ENCODE measurements at regions not wholly inside any gene's neighbourhood (a gene's known extent, or its start where the extent isn't known, plus 50 kb on each side); places are given as distances from the start of the nearest gene placed in this dataset.
A peak's percentile ranks its signal among the peaks of the same experiment; 100 is the strongest.

DNA sequence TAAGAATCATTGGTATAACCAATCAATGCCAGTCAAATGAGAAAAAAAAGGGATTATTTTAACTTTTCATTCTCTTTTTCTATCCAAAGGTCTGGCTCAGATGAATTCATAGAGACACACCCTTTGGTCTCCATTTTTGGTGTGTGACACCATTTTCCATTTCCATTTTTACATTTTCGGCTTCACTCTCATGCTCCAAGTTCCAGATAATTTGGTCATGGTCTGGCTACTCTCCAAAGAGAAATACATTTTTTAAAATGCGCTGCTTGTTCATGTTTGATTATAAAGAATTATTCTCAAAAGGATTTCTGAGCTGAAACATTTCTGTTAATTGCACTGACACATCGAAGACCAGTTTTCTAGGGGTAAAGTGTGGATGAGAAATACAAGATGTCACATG is 51.6 kb upstream of the FIBIN start:
- Histone ChIP-seq H3K27me3 (no peaks in the 10 kb centered on the region), H3K4me1 (peaks cover 0 to 33% (median 25%) of the 10 kb centered on the region in 4 donors), H3K36me3 (no peaks in the 10 kb centered on the region), H3K9me3 (no peaks in the 10 kb centered on the region), H3K27ac (no peak overlapping the region), H3K4me3 (no peak overlapping the region)
- TF ChIP-seq EP300 (IDR thresholded peaks at IDR 0.05) = no peak
- TF ChIP-seq, protein P1, sequence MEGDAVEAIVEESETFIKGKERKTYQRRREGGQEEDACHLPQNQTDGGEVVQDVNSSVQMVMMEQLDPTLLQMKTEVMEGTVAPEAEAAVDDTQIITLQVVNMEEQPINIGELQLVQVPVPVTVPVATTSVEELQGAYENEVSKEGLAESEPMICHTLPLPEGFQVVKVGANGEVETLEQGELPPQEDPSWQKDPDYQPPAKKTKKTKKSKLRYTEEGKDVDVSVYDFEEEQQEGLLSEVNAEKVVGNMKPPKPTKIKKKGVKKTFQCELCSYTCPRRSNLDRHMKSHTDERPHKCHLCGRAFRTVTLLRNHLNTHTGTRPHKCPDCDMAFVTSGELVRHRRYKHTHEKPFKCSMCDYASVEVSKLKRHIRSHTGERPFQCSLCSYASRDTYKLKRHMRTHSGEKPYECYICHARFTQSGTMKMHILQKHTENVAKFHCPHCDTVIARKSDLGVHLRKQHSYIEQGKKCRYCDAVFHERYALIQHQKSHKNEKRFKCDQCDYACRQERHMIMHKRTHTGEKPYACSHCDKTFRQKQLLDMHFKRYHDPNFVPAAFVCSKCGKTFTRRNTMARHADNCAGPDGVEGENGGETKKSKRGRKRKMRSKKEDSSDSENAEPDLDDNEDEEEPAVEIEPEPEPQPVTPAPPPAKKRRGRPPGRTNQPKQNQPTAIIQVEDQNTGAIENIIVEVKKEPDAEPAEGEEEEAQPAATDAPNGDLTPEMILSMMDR (IDR thresholded peaks at IDR 0.05) = no peak
- TF ChIP-seq POLR2AphosphoS5 (IDR thresholded peaks at IDR 0.05) = no peak
- TF ChIP-seq POLR2A (IDR thresholded peaks at IDR 0.05) = no peak
- 81 to 91% methylated on average over 3 of the region's 3 CpGs for WGBS, 2 donors
- DNase-seq = no peak
- intact Hi-C loops (cut with DNase I) = no loop called here

DNA sequence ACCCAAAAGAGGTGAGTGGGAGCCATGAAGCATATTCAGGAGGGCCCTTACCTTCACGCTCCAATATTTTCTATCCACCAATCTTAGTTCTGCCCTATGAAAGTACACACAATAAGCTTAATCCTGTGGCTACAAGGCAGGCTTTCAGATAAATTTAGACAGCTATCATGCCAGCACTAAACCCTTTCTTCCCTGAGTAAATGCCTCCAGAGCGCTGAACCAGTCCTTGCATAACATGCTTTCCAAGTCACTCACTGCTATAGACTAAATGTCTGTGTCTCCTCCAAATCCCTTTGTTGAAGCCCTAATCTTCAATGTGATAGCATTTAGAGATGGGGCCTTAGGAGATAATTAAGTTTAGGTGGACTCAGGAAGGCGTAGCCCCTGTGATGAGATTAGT is 50.3 kb upstream of the FIBIN start:
- WGBS, 2 donors = 92% methylated on average over 3 of the region's 3 CpGs
- Histone ChIP-seq H3K4me1 (peaks cover 0 to 40% (median 31%) of the 10 kb centered on the region in 4 donors), H3K27me3 (no peaks in the 10 kb centered on the region), H3K9me3 (no peaks in the 10 kb centered on the region), H3K36me3 (no peaks in the 10 kb centered on the region), H3K27ac (peak overlapping the region in 1 of 4 donors; percentile 4), H3K4me3 (no peak overlapping the region)
- no peak for DNase-seq
- TF ChIP-seq POLR2A (IDR thresholded peaks at IDR 0.05) = no peak
- no peak for TF ChIP-seq EP300 (IDR thresholded peaks at IDR 0.05)
- no peak for TF ChIP-seq POLR2AphosphoS5 (IDR thresholded peaks at IDR 0.05)
- TF ChIP-seq, protein P1 (IDR thresholded peaks at IDR 0.05) = no peak
- intact Hi-C loops (cut with DNase I) = no loop called here
